GM23248 (cell line): ENCODE measurements at regions not wholly inside any gene's neighbourhood (a gene's known extent, or its start where the extent isn't known, plus 50 kb on each side); places are given as distances from the start of the nearest gene placed in this dataset.

Source experiments
- EZH2 ChIP-seq: fragments of 200-600 bp; sonication (generic); IDR thresholded peaks from 2 replicates; pipeline ENCODE4 v1.6.1; 2018; ENCODE audit warnings: antibody characterized with exemption, mild to moderate bottlenecking; ENCODE audit not compliant: insufficient read depth, poor library complexity, severe bottlenecking
- EZH2phosphoT487 ChIP-seq: fragments of 200-600 bp; sonication (generic); IDR thresholded peaks from 2 replicates; pipeline ENCODE4 v1.6.1; 2018; ENCODE audit warnings: antibody characterized with exemption, moderate library complexity, mild to moderate bottlenecking, low read depth; ENCODE audit not compliant: insufficient read depth

DNA sequence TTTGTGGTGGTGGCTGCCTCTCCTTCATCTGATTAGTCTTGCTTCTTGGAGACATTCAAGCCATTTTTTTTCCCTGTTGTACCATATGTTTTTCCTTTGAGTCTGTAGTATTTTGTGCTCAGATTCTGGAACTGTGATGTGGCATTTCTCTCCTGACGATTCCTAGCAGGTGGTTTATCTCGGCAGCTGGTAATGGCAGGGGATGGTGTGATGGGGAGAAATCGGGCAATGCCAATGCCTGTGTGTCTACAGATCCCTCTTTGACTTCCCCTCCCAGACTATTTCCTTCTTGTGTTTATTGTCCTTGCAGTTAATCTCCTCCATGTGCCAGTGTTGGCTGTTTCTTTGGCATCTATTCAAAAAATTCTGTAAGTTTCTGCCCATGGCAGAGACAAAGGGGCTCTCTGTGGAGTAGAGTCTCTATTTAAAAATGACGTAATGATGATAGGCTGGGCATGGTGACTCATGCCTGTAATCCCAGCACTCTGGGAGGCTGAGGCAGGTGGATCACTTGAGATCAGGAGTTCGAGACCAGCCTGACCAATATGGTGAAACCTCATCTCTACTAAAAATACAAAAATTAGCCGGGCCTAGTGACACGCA lies 90.2 kb upstream of the ERCC4 start:
- TF ChIP-seq EZH2phosphoT487 (no peak), EZH2 (no peak)
